Lung (tissue), 11 donors: ENCODE measurements at regions not wholly inside any gene's neighbourhood (a gene's known extent, or its start where the extent isn't known, plus 50 kb on each side); places are given as distances from the start of the nearest gene placed in this dataset.

Experiments
- ATAC-seq: fragments of 200-7000 bp; cut with Tn5 transposase; one replicate; pipeline ENCODE4 v1.9.1; 2020; ENCODE audit warnings: moderate number of reproducible peaks; ENCODE audit not compliant: insufficient read depth, low FRiP score
- DNase-seq, 3 donors: peaks; one replicate each; pipeline ENCODE4 v3.0.0-alpha.2; 2013 to 2017
- H3K27ac ChIP-seq, 2 donors: one replicate each; pipeline ENCODE4 v1.5.1; 2013; ENCODE audit warnings: mild to moderate bottlenecking in 2 of 2, moderate library complexity in 2 of 2, control low read depth in 1 of 2, inconsistent platforms in 1 of 2, low read depth in 1 of 2, low read length in 1 of 2
- H3K27me3 ChIP-seq, 3 donors: one replicate each; pipeline ENCODE4 v1.5.1; 2013; ENCODE audit warnings: low read length in 2 of 3; ENCODE audit not compliant: control insufficient read depth in 3 of 3, insufficient read depth in 3 of 3
- H3K36me3 ChIP-seq, 4 donors: one replicate each; pipeline ENCODE4 v1.5.1; 2013; ENCODE audit warnings: low read length in 4 of 4, mild to moderate bottlenecking in 1 of 4, moderate library complexity in 1 of 4; ENCODE audit not compliant: control insufficient read depth in 4 of 4, insufficient read depth in 4 of 4
- H3K4me1 ChIP-seq, 5 donors: one replicate each; pipeline ENCODE4 v1.5.1; 2013; ENCODE audit warnings: low read length in 5 of 5, mild to moderate bottlenecking in 2 of 5, moderate library complexity in 1 of 5; ENCODE audit not compliant: control insufficient read depth in 5 of 5, insufficient read depth in 5 of 5
- H3K4me3 ChIP-seq: one replicate; pipeline ENCODE4 v1.5.1; 2013; ENCODE audit warnings: mild to moderate bottlenecking, control low read depth, moderate library complexity
- H3K9ac ChIP-seq, 2 donors: one replicate each; pipeline ENCODE4 v1.5.1; 2013; ENCODE audit warnings: low read length in 2 of 2, control low read depth in 1 of 2; ENCODE audit not compliant: insufficient read depth in 1 of 2
- H3K9me3 ChIP-seq, 4 donors: one replicate each; pipeline ENCODE4 v1.5.1; 2013; ENCODE audit warnings: low read length in 3 of 4, mild to moderate bottlenecking in 1 of 4, moderate library complexity in 1 of 4; ENCODE audit not compliant: control insufficient read depth in 4 of 4, insufficient read depth in 3 of 4
- CTCF ChIP-seq: IDR thresholded peaks from 2 replicates; pipeline ENCODE4 v1.5.1; 2012; ENCODE audit warnings: mild to moderate bottlenecking; ENCODE audit errors: control extremely low read depth, extremely low read depth
- WGBS, 2 donors: extraction: QIAGEN DNeasy Blood & Tissue Kit; methylation state at CpG; one replicate each; pipeline ENCODE4 v1.1.7; 2013; 5-methylcytosine and 5-hydroxymethylcytosine counted together
- donor health status: control.
- donor health status: control.
- donor health status: Bipolar disorder and iron deficiency.
- donor health status: healthy.
- donor health status: DM: yes; HTN: yes; CAD: no.

- H3K27me3 ChIP-seq: peaks cover 0 to 16% (median 3%) of the 10 kb centered on the region in 3 donors
- H3K4me3 ChIP-seq: no peak overlapping the region
- no peak for DNase-seq
- no peak for TF ChIP-seq CTCF
- no peaks in the 10 kb centered on the region for H3K36me3 ChIP-seq
- H3K9me3 ChIP-seq: peaks cover 0 to 3% (median 0%) of the 10 kb centered on the region in 4 donors
- ATAC-seq: no peak
- WGBS, 2 donors: 68 to 91% methylated on average over 1 of the region's 1 CpG
- no peaks in the 10 kb centered on the region for H3K4me1 ChIP-seq
- no peak overlapping the region for H3K27ac ChIP-seq
- no peak overlapping the region for H3K9ac ChIP-seq
These were observed 99.5 kb upstream of the FAM9B start for GRCh38 chrX:9133426-9133825.

GRCh38 chrX:9134366-9134765 lies 100.4 kb upstream of the FAM9B start:
- Histone ChIP-seq H3K27ac (no peak overlapping the region), H3K36me3 (no peaks in the 10 kb centered on the region), H3K4me3 (no peak overlapping the region), H3K9me3 (peaks cover 0 to 3% (median 0%) of the 10 kb centered on the region in 4 donors), H3K4me1 (no peaks in the 10 kb centered on the region), H3K27me3 (peaks cover 0 to 16% (median 0%) of the 10 kb centered on the region in 3 donors), H3K9ac (no peak overlapping the region)
- ATAC-seq: no peak
- DNase-seq: no peak
- 74 to 85% methylated on average over 6 of the region's 6 CpGs for WGBS, 2 donors
- TF ChIP-seq CTCF: no peak

GRCh38 chrX:9135901-9136510 lies 102.1 kb upstream of the FAM9B start:
- Histone ChIP-seq H3K4me3 (no peak overlapping the region), H3K36me3 (no peaks in the 10 kb centered on the region), H3K27me3 (peaks cover 0 to 16% (median 0%) of the 10 kb centered on the region in 3 donors), H3K9ac (no peak overlapping the region), H3K9me3 (peaks cover 0 to 3% (median 0%) of the 10 kb centered on the region in 4 donors), H3K4me1 (no peaks in the 10 kb centered on the region), H3K27ac (no peak overlapping the region)
- DNase-seq: peak in 2 of 3 donors; percentile 5 to 9
- no peak for TF ChIP-seq CTCF
- WGBS, 2 donors: 59 to 67% methylated on average over 6 of the region's 6 CpGs
- ATAC-seq: no peak

GRCh38 chrX:9137152-9137551 lies 103.2 kb upstream of the FAM9B start:
- 88 to 97% methylated on average over 6 of the region's 6 CpGs for WGBS, 2 donors

More at GRCh38 chrX:9137152-9137551, 103.2 kb upstream of the FAM9B start:
- peaks cover 0 to 16% (median 0%) of the 10 kb centered on the region in 3 donors for H3K27me3 ChIP-seq
- no peaks in the 10 kb centered on the region for H3K36me3 ChIP-seq
- TF ChIP-seq CTCF: no peak
- H3K9me3 ChIP-seq: peaks cover 0 to 3% (median 0%) of the 10 kb centered on the region in 4 donors
- ATAC-seq (no peak), DNase-seq (no peak)
- no peak overlapping the region for H3K9ac ChIP-seq
- H3K27ac ChIP-seq: no peak overlapping the region
- no peak overlapping the region for H3K4me3 ChIP-seq
- no peaks in the 10 kb centered on the region for H3K4me1 ChIP-seq
